HepG2 (cell line): ENCODE measurements at regions not wholly inside any gene's neighbourhood (a gene's known extent, or its start where the extent isn't known, plus 50 kb on each side); places are given as distances from the start of the nearest gene placed in this dataset.

Experiments
- ATAC-seq: fragments of 200-7000 bp; cut with Tn5 transposase; 3 replicates; pipeline ENCODE4 v1.9.1; 2020; ENCODE audit warnings: mild to moderate bottlenecking, moderate library complexity
- BruUV-seq: library from RNA; stranded (reverse); fragments of 400-500 nt; replicated peaks from 2 replicates; lab custom pipeline; 2021; lab: Mats Ljungman, UMichigan
- CTCF ChIA-PET: fragments of 300-600 bp; formaldehyde crosslinking; extraction: SDS; loops from one replicate; lab custom pipeline; 2021; ENCODE audit warnings: low total read pairs, inconsistent platforms, low intra/inter-chr PET ratio; lab: Yijun Ruan, JAX
- POLR2A ChIA-PET: fragments of 350-600 bp; sonication (Branson Sonifier 250); formaldehyde crosslinking; loops from one replicate; lab custom pipeline; 2020; ENCODE audit warnings: antibody characterized with exemption, inconsistent platforms; lab: Yijun Ruan, JAX
- DNase-seq: peaks from one replicate; pipeline ENCODE4 v3.0.0-alpha.2; 2015; ENCODE audit warnings: low spot score
- FAIRE-seq: peaks from 3 replicates; lab custom pipeline; 2011; peaks lifted over from hg19 to GRCh38; lab: Jason Lieb, UNC
- H2AFZ ChIP-seq: one replicate; pipeline ENCODE4 v1.6.1; 2011; ENCODE audit warnings: low read length, inconsistent platforms
- H3K27ac ChIP-seq: fragments of 300-600 bp; 3 replicates; pipeline ENCODE4 v1.8.0; 2011; ENCODE audit warnings: mixed run types, mild to moderate bottlenecking, mixed read lengths, low read length, inconsistent platforms; ENCODE audit not compliant: insufficient read depth; ENCODE audit errors: extremely low read length
- H3K27me3 ChIP-seq, 2 experiments: fragments of 200-600 bp in 1 of 2; 2 replicates in 1 of 2; 3 replicates in 1 of 2; pipeline versions ENCODE4 v1.6.0 to v1.8.0; 2011; ENCODE audit warnings: low read length in 2 of 2, mild to moderate bottlenecking in 2 of 2, moderate library complexity in 2 of 2, inconsistent platforms in 1 of 2; ENCODE audit not compliant: insufficient read depth in 2 of 2, control insufficient read depth in 1 of 2
- H3K36me3 ChIP-seq, 2 experiments: fragments of 200-600 bp in 1 of 2; replicated peaks in 1 of 2; 2 replicates in 1 of 2; 3 replicates in 1 of 2; pipeline versions ENCODE4 v1.5.1 to v1.8.0; 2011; ENCODE audit warnings: low read length in 2 of 2, inconsistent platforms in 1 of 2; ENCODE audit not compliant: insufficient read depth in 2 of 2, control insufficient read depth in 1 of 2
- H3K4me1 ChIP-seq: 2 replicates; pipeline ENCODE4 v1.5.1; 2012; ENCODE audit warnings: low read length, inconsistent platforms; ENCODE audit not compliant: insufficient read depth
- H3K4me2 ChIP-seq: 2 replicates; pipeline ENCODE4 v1.6.0; 2011; ENCODE audit warnings: low read depth, low read length, inconsistent platforms
- H3K4me3 ChIP-seq, 3 experiments: fragments of 200-600 bp in 1 of 3; sonication (generic), shearing (Covaris generic) in 1 of 3; replicated peaks in 1 of 3; 2 replicates each; pipeline ENCODE4 v1.5.1; 2011 to 2016; ENCODE audit warnings: low read length in 3 of 3, inconsistent platforms in 2 of 3, low read depth in 2 of 3, mild to moderate bottlenecking in 2 of 3, control low read depth in 1 of 3, mixed read lengths in 1 of 3; ENCODE audit not compliant: insufficient read depth in 1 of 3
- H3K79me2 ChIP-seq: one replicate; pipeline ENCODE4 v1.6.1; 2011; ENCODE audit warnings: low read length, inconsistent platforms; ENCODE audit not compliant: insufficient read depth
- H3K9ac ChIP-seq: 2 replicates; pipeline ENCODE4 v1.6.0; 2011; ENCODE audit warnings: mild to moderate bottlenecking, low read depth, low read length, inconsistent platforms; ENCODE audit not compliant: insufficient read depth
- H3K9me3 ChIP-seq: 2 replicates; pipeline ENCODE4 v1.5.1; 2012; ENCODE audit warnings: mild to moderate bottlenecking, low read length
- H4K20me1 ChIP-seq: 2 replicates; pipeline ENCODE4 v1.6.0; 2011; ENCODE audit warnings: inconsistent platforms, mild to moderate bottlenecking, low read length, moderate library complexity; ENCODE audit not compliant: insufficient read depth
- GMEB1 ChIP-seq: sonication (generic); formaldehyde crosslinking; IDR thresholded peaks from 2 replicates; pipeline ENCODE4 v1.5.1; 2020; ENCODE audit warnings: missing genetic modification reagents, mild to moderate bottlenecking, borderline replicate concordance
- NR2C2 ChIP-seq: sonication (generic); formaldehyde crosslinking; IDR thresholded peaks from 2 replicates; pipeline ENCODE4 v1.4.0; 2020; ENCODE audit warnings: missing genetic modification reagents, mild to moderate bottlenecking, moderate library complexity, borderline replicate concordance
- ZXDC ChIP-seq: sonication (generic); formaldehyde crosslinking; IDR thresholded peaks from 2 replicates; pipeline ENCODE4 v1.5.0; 2020; ENCODE audit warnings: mild to moderate bottlenecking, missing genetic modification reagents
- WGBS: methylation state at CpG from one replicate; pipeline ENCODE4 v1.1.6; 2017; ENCODE audit warnings: low lambda C conversion rate; 5-methylcytosine and 5-hydroxymethylcytosine counted together
- in situ Hi-C: cut with HindIII; loops from 2 replicates; pipeline ENCODE4 v1.10.0; 2017; ENCODE audit warnings: low pct_unique_long_range_greater_than_20kb; ENCODE audit not compliant: extremely low pct_ligation_motif_present
- intact Hi-C: fragments of 100-400 bp; cut with micrococcal nuclease; formaldehyde crosslinking; loops from one replicate; pipeline ENCODE4 v1.10.0; 2022; ENCODE audit not compliant: unreplicated experiment

GRCh38 chr9:20135119-20135697 lies 346.4 kb upstream of the SLC24A2 start:
- CTCF ChIA-PET = no interaction called here
- no peak overlapping the region for H2AFZ ChIP-seq
- no peak overlapping the region for H3K27ac ChIP-seq
- H3K27me3 ChIP-seq = no peaks in the 10 kb centered on the region; a peak in 1 of 5 replicates
- in situ Hi-C loops (no loop called here), intact Hi-C loops (no loop called here)
- no peaks in the 10 kb centered on the region for H4K20me1 ChIP-seq
- ATAC-seq = no peak
- no TSS peak for BruUV-seq
- DNase-seq = no peak
- no peak overlapping the region for H3K4me2 ChIP-seq
- H3K79me2 ChIP-seq = no peaks in the 10 kb centered on the region
- no peak for TF ChIP-seq GMEB1 (CRISPR knock-in tag)
- H3K4me1 ChIP-seq = no peaks in the 10 kb centered on the region
- no peak overlapping the region for H3K9ac ChIP-seq
- H3K4me3 ChIP-seq = no peak overlapping the region
- POLR2A ChIA-PET = no interaction called here
- 17% methylated on average over 7 of the region's 7 CpGs for WGBS
- H3K36me3 ChIP-seq = no peaks in the 10 kb centered on the region
- H3K9me3 ChIP-seq = no peaks in the 10 kb centered on the region
- FAIRE-seq = no peak

GRCh38 chr9:20125727-20126126 lies 336.9 kb upstream of the SLC24A2 start:
- 0% methylated on average over 1 of the region's 1 CpG for WGBS
- Histone ChIP-seq H2AFZ (no peak overlapping the region), H3K4me1 (no peaks in the 10 kb centered on the region), H3K36me3 (no peaks in the 10 kb centered on the region), H3K4me2 (no peak overlapping the region), H3K79me2 (no peaks in the 10 kb centered on the region), H3K9ac (no peak overlapping the region), H4K20me1 (no peaks in the 10 kb centered on the region), H3K4me3 (no peak overlapping the region), H3K9me3 (no peaks in the 10 kb centered on the region), H3K27ac (no peak overlapping the region), H3K27me3 (no peaks in the 10 kb centered on the region)
- TF ChIP-seq ZXDC (CRISPR knock-in tag) = no peak
- TF ChIP-seq NR2C2 = no peak
- ATAC-seq = no peak
- FAIRE-seq = no peak
- ChIA-PET CTCF (no interaction called here), POLR2A (no interaction called here)
- intact Hi-C loops = no loop called here
- no peak for DNase-seq
- in situ Hi-C loops = no loop called here
- BruUV-seq = no TSS peak
